ENCODE measurements at regions not wholly inside any gene's neighbourhood (a gene's known extent, or its start where the extent isn't known, plus 50 kb on each side); places are given as distances from the start of the nearest gene placed in this dataset.

DNA sequence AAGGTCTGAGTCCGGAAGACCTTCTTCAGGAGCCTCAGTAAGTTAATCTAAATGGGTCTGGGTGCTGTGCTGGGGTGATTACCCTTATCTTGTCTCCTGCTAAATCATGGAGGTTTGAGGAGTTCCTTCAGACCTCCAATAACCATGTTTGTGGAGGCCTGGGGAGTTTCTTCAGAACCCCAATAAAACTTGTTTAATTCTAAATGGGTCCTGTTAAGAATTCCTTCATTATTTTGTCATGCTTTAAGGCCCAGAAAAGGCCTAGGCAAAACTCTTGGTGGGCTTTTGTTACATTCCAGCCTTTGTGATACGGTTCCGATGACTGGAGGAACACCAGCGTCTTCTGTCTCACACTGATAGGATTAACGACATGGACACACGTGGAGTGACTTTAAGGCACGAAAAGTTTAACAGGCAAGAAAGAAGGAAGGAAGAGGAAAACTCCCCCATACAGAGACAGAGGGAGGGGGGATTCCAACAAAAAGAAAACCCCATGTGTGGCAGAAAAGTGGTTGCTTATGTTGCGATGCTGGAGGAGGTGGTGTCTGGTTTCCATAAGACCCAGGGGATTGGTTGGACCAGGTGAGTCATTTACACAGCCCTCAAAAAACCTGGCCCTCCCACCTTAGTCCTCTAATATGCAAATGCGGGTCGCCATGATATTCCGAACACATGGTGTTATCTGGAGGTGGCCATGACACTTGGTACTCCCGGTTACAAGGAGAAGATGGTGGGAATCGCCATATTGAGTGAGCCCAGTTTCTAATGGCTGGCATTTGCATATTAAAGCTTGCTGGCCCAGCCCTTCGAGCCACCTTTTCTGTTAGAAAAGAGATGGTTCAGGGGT, 72.6 kb upstream of the MFGE8 start:
- Histone ChIP-seq H3K4me3 (ENCODE audit: low read length) (no peak overlapping the region), H3K9ac (ENCODE audit: low read length) (no peak overlapping the region), H3K36me3 (ENCODE audit: control insufficient read depth, insufficient read depth, low read length, severe bottlenecking) (no peaks in the 10 kb centered on the region), H3K27me3 (replicated peaks; ENCODE audit: control insufficient read depth, insufficient read depth, low read length) (no peaks in the 10 kb centered on the region), H3K4me1 (ENCODE audit: control insufficient read depth, insufficient read depth, low read length) (peaks cover 21% of the 10 kb centered on the region), H3K9me3 (ENCODE audit: control insufficient read depth, low read length) (no peaks in the 10 kb centered on the region)
- no peak for DNase-seq (ENCODE audit: low read depth)

DNA sequence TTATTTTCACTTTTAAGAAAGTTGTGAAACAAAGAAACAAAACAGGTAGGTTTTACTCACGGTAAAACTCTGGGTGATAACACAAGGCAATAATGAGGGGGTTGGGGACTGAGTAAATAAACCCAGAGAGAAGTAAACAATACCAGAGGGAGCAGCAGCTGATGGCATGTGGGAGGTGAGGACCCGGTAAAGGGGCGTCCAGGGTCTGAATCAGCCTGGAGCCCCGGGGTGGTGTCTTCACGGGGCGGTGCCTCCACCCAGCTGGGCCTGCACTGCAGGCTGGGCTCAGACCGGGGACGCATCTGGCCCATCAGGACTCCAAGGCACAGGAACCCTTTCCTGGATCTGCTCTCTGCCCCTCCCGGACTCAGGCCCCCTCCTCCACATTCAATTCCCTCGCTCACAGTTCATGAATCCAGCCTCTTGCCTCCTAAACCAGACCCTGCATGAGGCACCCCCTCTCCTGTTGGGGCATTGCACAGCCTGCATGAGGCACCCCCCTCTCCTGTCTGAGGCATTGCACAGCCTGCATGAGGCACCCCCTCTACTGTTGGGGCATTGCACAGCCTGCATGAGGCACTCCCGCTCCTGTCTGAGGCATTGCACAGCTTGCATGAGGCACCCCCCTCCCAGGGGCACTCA, 73.9 kb upstream of the MFGE8 start:
- no peaks in the 10 kb centered on the region for H3K36me3 ChIP-seq (ENCODE audit: control insufficient read depth, insufficient read depth, low read length, severe bottlenecking)
- DNase-seq (ENCODE audit: low read depth), result no peak
- peaks cover 21% of the 10 kb centered on the region for H3K4me1 ChIP-seq (ENCODE audit: control insufficient read depth, insufficient read depth, low read length)
- no peak overlapping the region for H3K9ac ChIP-seq (ENCODE audit: low read length)
- H3K27me3 ChIP-seq (replicated peaks; ENCODE audit: control insufficient read depth, insufficient read depth, low read length), result no peaks in the 10 kb centered on the region
- H3K4me3 ChIP-seq (ENCODE audit: low read length), result no peak overlapping the region
- H3K9me3 ChIP-seq (ENCODE audit: control insufficient read depth, low read length), result no peaks in the 10 kb centered on the region

- no peaks in the 10 kb centered on the region for H3K36me3 ChIP-seq (ENCODE audit: control insufficient read depth, insufficient read depth, low read length, severe bottlenecking)
- H3K9ac ChIP-seq (ENCODE audit: low read length), result no peak overlapping the region
- no peaks in the 10 kb centered on the region for H3K27me3 ChIP-seq (replicated peaks; ENCODE audit: control insufficient read depth, insufficient read depth, low read length)
- no peak overlapping the region for H3K4me3 ChIP-seq (ENCODE audit: low read length)
- DNase-seq (ENCODE audit: low read depth), result no peak
- peaks cover 17% of the 10 kb centered on the region for H3K4me1 ChIP-seq (ENCODE audit: control insufficient read depth, insufficient read depth, low read length)
- no peaks in the 10 kb centered on the region for H3K9me3 ChIP-seq (ENCODE audit: control insufficient read depth, low read length)
Measured at GRCh38 chr15:88987591-88987933, 74.4 kb upstream of the MFGE8 start.

- peaks cover 13% of the 10 kb centered on the region for H3K4me1 ChIP-seq (ENCODE audit: control insufficient read depth, insufficient read depth, low read length)
- H3K4me3 ChIP-seq (ENCODE audit: low read length), result no peak overlapping the region
- peak; percentile 1 for DNase-seq (ENCODE audit: low read depth)
Measured at GRCh38 chr15:88987934-88988671, 74.9 kb upstream of the MFGE8 start.

GRCh38 chr15:88989578-88989977, 76.4 kb upstream of the MFGE8 start:
- peak; percentile 66 for DNase-seq (ENCODE audit: low read depth)
- no peak overlapping the region for H3K9ac ChIP-seq (ENCODE audit: low read length)
- H3K4me1 ChIP-seq (ENCODE audit: control insufficient read depth, insufficient read depth, low read length), result peaks cover 14% of the 10 kb centered on the region
- no peak overlapping the region for H3K4me3 ChIP-seq (ENCODE audit: low read length)
- H3K9me3 ChIP-seq (ENCODE audit: control insufficient read depth, low read length), result no peaks in the 10 kb centered on the region
- no peaks in the 10 kb centered on the region for H3K36me3 ChIP-seq (ENCODE audit: control insufficient read depth, insufficient read depth, low read length, severe bottlenecking)
- H3K27me3 ChIP-seq (replicated peaks; ENCODE audit: control insufficient read depth, insufficient read depth, low read length), result no peaks in the 10 kb centered on the region

More at GRCh38 chr15:88987934-88988671, 74.9 kb upstream of the MFGE8 start:
- Histone ChIP-seq H3K9me3 (ENCODE audit: control insufficient read depth, low read length) (no peaks in the 10 kb centered on the region), H3K9ac (ENCODE audit: low read length) (no peak overlapping the region), H3K27me3 (replicated peaks; ENCODE audit: control insufficient read depth, insufficient read depth, low read length) (no peaks in the 10 kb centered on the region), H3K36me3 (ENCODE audit: control insufficient read depth, insufficient read depth, low read length, severe bottlenecking) (no peaks in the 10 kb centered on the region)

GRCh38 chr15:88990185-88990679, 77.1 kb upstream of the MFGE8 start:
- H3K4me3 ChIP-seq (ENCODE audit: low read length), result no peak overlapping the region
- H3K9ac ChIP-seq (ENCODE audit: low read length), result no peak overlapping the region
- no peak for DNase-seq (ENCODE audit: low read depth)
- H3K36me3 ChIP-seq (ENCODE audit: control insufficient read depth, insufficient read depth, low read length, severe bottlenecking), result no peaks in the 10 kb centered on the region
- no peaks in the 10 kb centered on the region for H3K9me3 ChIP-seq (ENCODE audit: control insufficient read depth, low read length)
- H3K4me1 ChIP-seq (ENCODE audit: control insufficient read depth, insufficient read depth, low read length), result peaks cover 20% of the 10 kb centered on the region
- H3K27me3 ChIP-seq (replicated peaks; ENCODE audit: control insufficient read depth, insufficient read depth, low read length), result no peaks in the 10 kb centered on the region

GRCh38 chr15:88992216-88992615, 79.0 kb upstream of the MFGE8 start:
- no peaks in the 10 kb centered on the region for H3K9me3 ChIP-seq (ENCODE audit: control insufficient read depth, low read length)
- H3K27me3 ChIP-seq (replicated peaks; ENCODE audit: control insufficient read depth, insufficient read depth, low read length), result no peaks in the 10 kb centered on the region
- peaks cover 22% of the 10 kb centered on the region for H3K4me1 ChIP-seq (ENCODE audit: control insufficient read depth, insufficient read depth, low read length)
- no peak for DNase-seq (ENCODE audit: low read depth)
- H3K4me3 ChIP-seq (ENCODE audit: low read length), result no peak overlapping the region
- H3K9ac ChIP-seq (ENCODE audit: low read length), result no peak overlapping the region
- H3K36me3 ChIP-seq (ENCODE audit: control insufficient read depth, insufficient read depth, low read length, severe bottlenecking), result no peaks in the 10 kb centered on the region

DNA sequence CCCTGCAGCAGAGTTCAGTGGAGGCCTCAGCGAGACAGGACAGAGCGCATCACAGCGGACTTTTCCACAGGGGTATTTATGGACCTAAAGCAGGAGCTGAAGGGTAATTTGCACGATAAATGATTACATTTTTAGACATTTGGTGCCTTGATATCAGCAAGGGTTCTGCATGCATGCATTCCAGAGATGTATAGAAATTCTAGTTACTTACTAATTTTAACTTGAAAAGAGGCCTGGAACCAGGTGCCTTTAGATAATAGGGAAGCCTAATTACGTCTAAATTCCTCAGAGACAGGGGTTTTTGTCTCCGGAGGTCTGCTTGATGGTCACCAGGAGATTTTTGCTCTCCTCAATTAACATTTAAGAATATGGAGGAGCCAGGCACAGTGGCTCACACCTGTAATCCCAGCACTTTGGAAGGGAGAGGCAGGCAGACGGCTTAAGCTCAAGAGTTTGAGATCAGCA, 79.8 kb upstream of the MFGE8 start:
- Histone ChIP-seq H3K4me1 (ENCODE audit: control insufficient read depth, insufficient read depth, low read length) (peaks cover 22% of the 10 kb centered on the region), H3K27me3 (replicated peaks; ENCODE audit: control insufficient read depth, insufficient read depth, low read length) (no peaks in the 10 kb centered on the region), H3K9ac (ENCODE audit: low read length) (no peak overlapping the region), H3K4me3 (ENCODE audit: low read length) (no peak overlapping the region), H3K9me3 (ENCODE audit: control insufficient read depth, low read length) (no peaks in the 10 kb centered on the region), H3K36me3 (ENCODE audit: control insufficient read depth, insufficient read depth, low read length, severe bottlenecking) (no peaks in the 10 kb centered on the region)
- DNase-seq (ENCODE audit: low read depth), result no peak

DNA sequence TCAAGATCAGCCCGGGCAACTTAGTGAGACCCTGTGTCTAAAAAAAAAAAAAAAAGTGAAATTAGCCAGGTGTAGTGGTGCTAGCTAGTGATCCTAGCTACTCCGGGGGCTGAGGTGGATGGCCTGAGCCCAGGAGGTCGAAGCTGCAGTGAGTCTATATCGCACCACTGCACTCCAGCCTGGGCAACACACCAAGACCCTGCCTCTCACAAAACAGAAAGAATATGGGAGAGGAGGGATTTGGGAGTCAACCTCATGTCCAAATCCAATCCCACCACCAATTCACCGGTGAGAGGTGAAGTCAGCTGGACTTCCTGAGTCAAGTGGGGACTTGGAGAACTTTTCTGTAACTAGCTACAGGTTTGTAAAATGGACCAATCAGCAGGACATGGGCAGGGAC, 80.5 kb upstream of the MFGE8 start:
- H3K36me3 ChIP-seq (ENCODE audit: control insufficient read depth, insufficient read depth, low read length, severe bottlenecking), result no peaks in the 10 kb centered on the region
- no peaks in the 10 kb centered on the region for H3K27me3 ChIP-seq (replicated peaks; ENCODE audit: control insufficient read depth, insufficient read depth, low read length)
- no peak for DNase-seq (ENCODE audit: low read depth)
- no peak overlapping the region for H3K9ac ChIP-seq (ENCODE audit: low read length)
- no peaks in the 10 kb centered on the region for H3K9me3 ChIP-seq (ENCODE audit: control insufficient read depth, low read length)
- H3K4me3 ChIP-seq (ENCODE audit: low read length), result no peak overlapping the region
- peaks cover 22% of the 10 kb centered on the region for H3K4me1 ChIP-seq (ENCODE audit: control insufficient read depth, insufficient read depth, low read length)

- DNase-seq (ENCODE audit: low read depth), result peak; percentile 15
- Histone ChIP-seq H3K9ac (ENCODE audit: low read length) (no peak overlapping the region), H3K4me1 (ENCODE audit: control insufficient read depth, insufficient read depth, low read length) (peaks cover 17% of the 10 kb centered on the region), H3K4me3 (ENCODE audit: low read length) (no peak overlapping the region), H3K36me3 (ENCODE audit: control insufficient read depth, insufficient read depth, low read length, severe bottlenecking) (no peaks in the 10 kb centered on the region), H3K27me3 (replicated peaks; ENCODE audit: control insufficient read depth, insufficient read depth, low read length) (no peaks in the 10 kb centered on the region), H3K9me3 (ENCODE audit: control insufficient read depth, low read length) (no peaks in the 10 kb centered on the region)
Measured at GRCh38 chr15:88994286-88994685, 81.1 kb upstream of the MFGE8 start.

DNA sequence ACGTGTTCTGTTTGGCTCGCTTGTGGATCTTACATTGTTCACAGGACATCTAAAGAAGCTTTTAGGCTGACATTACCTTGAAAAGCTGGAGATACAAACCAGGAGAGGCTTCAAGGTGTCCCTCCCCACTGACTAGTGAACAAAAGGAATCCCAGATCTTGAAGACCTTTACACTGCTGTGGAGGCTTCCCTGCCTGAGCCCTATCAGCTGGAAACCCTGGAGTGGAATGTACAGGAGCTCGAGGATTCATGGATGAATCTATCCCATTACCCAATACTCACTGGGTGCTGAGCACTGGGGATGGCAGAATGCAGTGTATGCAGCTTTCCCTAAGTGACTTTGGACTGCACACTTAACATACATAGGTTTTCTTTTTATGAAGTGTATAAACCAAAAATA, 82.3 kb upstream of the MFGE8 start:
- Histone ChIP-seq H3K36me3 (ENCODE audit: control insufficient read depth, insufficient read depth, low read length, severe bottlenecking) (no peaks in the 10 kb centered on the region), H3K9me3 (ENCODE audit: control insufficient read depth, low read length) (no peaks in the 10 kb centered on the region), H3K4me3 (ENCODE audit: low read length) (no peak overlapping the region), H3K27me3 (replicated peaks; ENCODE audit: control insufficient read depth, insufficient read depth, low read length) (no peaks in the 10 kb centered on the region), H3K4me1 (ENCODE audit: control insufficient read depth, insufficient read depth, low read length) (peaks cover 9% of the 10 kb centered on the region), H3K9ac (ENCODE audit: low read length) (no peak overlapping the region)
- DNase-seq (ENCODE audit: low read depth), result no peak

All from adipocyte (in vitro differentiated cells).